ENCODE measurements at regions not wholly inside any gene's neighbourhood (a gene's known extent, or its start where the extent isn't known, plus 50 kb on each side); places are given as distances from the start of the nearest gene placed in this dataset.

DNA sequence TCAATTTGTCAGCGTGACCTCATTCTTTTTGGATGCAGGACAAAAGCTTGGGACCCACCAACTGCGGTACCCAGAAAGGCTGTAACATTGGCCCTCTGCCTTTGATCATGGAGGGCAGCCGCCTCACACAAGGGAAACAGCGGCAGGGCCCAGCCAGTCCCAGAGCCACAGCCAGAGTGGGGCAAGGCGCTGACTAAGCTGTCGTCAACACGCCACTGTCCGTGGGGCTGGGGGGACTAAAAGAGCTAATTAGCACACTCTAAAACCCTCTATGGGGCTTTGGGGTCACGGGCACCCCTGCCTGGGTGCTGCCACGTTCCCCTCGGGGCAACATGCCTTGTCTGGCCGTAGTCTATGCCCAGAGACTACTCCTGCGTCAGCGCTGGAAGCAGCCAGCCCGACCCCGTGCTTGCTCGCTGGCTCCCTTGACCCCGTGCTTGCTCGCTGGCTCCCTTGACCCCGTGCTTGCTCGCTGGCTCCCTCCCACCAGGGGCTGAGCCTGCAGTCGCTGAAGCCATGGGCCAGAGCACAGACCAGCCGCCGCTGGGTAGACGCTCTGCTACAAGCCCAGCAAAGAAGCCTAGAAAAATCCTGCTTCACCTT, 598.4 kb downstream of the MBD2 start:
- H3K27me3 Mint-ChIP-seq (ENCODE audit: low read depth), result no peaks in the 10 kb centered on the region
- Histone ChIP-seq H3K23ac (ENCODE audit: insufficient read length, low read depth, low read length) (no peak overlapping the region), H3K9ac (ENCODE audit: extremely low read depth, insufficient read length, low read length) (no peak overlapping the region), H3T11ph (ENCODE audit: low read length) (no peak overlapping the region), H3K27me3 (ENCODE audit: insufficient read depth, low read length) (no peaks in the 10 kb centered on the region), H2BK20ac (ENCODE audit: low read depth, low read length, poor library complexity, severe bottlenecking) (no peak overlapping the region), H3K4me2 (ENCODE audit: insufficient read depth, insufficient read length, low read length) (no peak overlapping the region), H2AFZ (ENCODE audit: low read length) (no peak overlapping the region), H3K14ac (ENCODE audit: insufficient read depth, low read length) (no peak overlapping the region; the same call in 1 of the 2 replicates), H4K5ac (ENCODE audit: insufficient read length, low read depth, low read length) (no peak overlapping the region), H3K27ac (ENCODE audit: insufficient read length, low read depth, low read length) (no peak overlapping the region), H2BK12ac (ENCODE audit: insufficient read length, low read depth, low read length) (no peak overlapping the region), H2AK5ac (ENCODE audit: insufficient read length, low read length) (no peak overlapping the region), H2BK5ac (ENCODE audit: insufficient read length, low read length) (no peak overlapping the region), H4K91ac (ENCODE audit: insufficient read length, low read depth, low read length) (no peak overlapping the region), H3K18ac (ENCODE audit: insufficient read length, low read depth, low read length) (no peak overlapping the region), H3K4me1 (ENCODE audit: insufficient read depth, low read length) (no peaks in the 10 kb centered on the region), H3K79me1 (ENCODE audit: insufficient read depth, low read depth, low read length, poor library complexity, severe bottlenecking) (no peaks in the 10 kb centered on the region), H3K9me3 (ENCODE audit: control insufficient read depth, low read depth, low read length) (no peaks in the 10 kb centered on the region), H2BK15ac (ENCODE audit: low read depth, low read length) (no peak overlapping the region), H2BK120ac (ENCODE audit: low read depth, low read length, poor library complexity, severe bottlenecking) (no peak overlapping the region), H3K56ac (ENCODE audit: insufficient read length, low read depth, low read length) (no peak overlapping the region), H3K23me2 (ENCODE audit: insufficient read length, low read depth, low read length, poor library complexity, severe bottlenecking) (no peaks in the 10 kb centered on the region), H3K79me2 (ENCODE audit: insufficient read depth, low read length) (no peaks in the 10 kb centered on the region), H4K20me1 (ENCODE audit: control insufficient read depth, insufficient read depth, insufficient read length) (no peaks in the 10 kb centered on the region), H4K8ac (replicated peaks; ENCODE audit: insufficient read length, low read depth, low read length) (no peak overlapping the region), H3K4ac (ENCODE audit: low read depth, low read length) (no peak overlapping the region)
- H3K36me3 Mint-ChIP-seq (ENCODE audit: insufficient read depth in 1 of 3, low read depth in 3 of 3), result peaks cover 0 to 4% (median 0%) of the 10 kb centered on the region in 3 experiments; a peak in 2 of 7 replicates
- no peaks in the 10 kb centered on the region for H3K4me1 Mint-ChIP-seq
- no CpG with 5 or more reads among the region's 25 CpGs for WGBS (ENCODE audit: extremely low coverage, insufficient read length, low lambda C conversion rate)
- H3K9me3 Mint-ChIP-seq, result peaks cover 0 to 2% of the 10 kb centered on the region in 2 experiments; a peak in 3 of 5 replicates
- peak overlapping the region in 1 of 3 experiments; percentile 80; a peak in 1 of 7 replicates for H3K27ac Mint-ChIP-seq
- TF ChIP-seq, protein P1, sequence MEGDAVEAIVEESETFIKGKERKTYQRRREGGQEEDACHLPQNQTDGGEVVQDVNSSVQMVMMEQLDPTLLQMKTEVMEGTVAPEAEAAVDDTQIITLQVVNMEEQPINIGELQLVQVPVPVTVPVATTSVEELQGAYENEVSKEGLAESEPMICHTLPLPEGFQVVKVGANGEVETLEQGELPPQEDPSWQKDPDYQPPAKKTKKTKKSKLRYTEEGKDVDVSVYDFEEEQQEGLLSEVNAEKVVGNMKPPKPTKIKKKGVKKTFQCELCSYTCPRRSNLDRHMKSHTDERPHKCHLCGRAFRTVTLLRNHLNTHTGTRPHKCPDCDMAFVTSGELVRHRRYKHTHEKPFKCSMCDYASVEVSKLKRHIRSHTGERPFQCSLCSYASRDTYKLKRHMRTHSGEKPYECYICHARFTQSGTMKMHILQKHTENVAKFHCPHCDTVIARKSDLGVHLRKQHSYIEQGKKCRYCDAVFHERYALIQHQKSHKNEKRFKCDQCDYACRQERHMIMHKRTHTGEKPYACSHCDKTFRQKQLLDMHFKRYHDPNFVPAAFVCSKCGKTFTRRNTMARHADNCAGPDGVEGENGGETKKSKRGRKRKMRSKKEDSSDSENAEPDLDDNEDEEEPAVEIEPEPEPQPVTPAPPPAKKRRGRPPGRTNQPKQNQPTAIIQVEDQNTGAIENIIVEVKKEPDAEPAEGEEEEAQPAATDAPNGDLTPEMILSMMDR (conservative IDR thresholded peaks at IDR 0.05), result no peak
- DNase-seq, result peak; percentile 41
- H3K4me3 Mint-ChIP-seq, result no peak overlapping the region

All from H9 (cell line).